H1 (cell line): ENCODE measurements at regions not wholly inside any gene's neighbourhood (a gene's known extent, or its start where the extent isn't known, plus 50 kb on each side); places are given as distances from the start of the nearest gene placed in this dataset.

Experiments
- CTCF ChIA-PET: fragments of 300-600 bp; sonication (Branson Sonifier 250); formaldehyde crosslinking; loops from one replicate; lab custom pipeline; 2021; ENCODE audit not compliant: partially characterized antibody; lab: Charles Lee
- POLR2A ChIA-PET: fragments of 300-600 bp; sonication (Branson Sonifier 250); formaldehyde crosslinking; loops from one replicate; lab custom pipeline; 2021; ENCODE audit warnings: inconsistent platforms; ENCODE audit not compliant: partially characterized antibody; lab: Charles Lee
- DNase-seq, 2 experiments: peaks; one replicate each; pipeline versions ENCODE4 v3.0.0 to v3.0.0-alpha.2; 2010 to 2022; ENCODE audit warnings: low spot score in 2 of 2, low read depth in 1 of 2, mixed read lengths in 1 of 2
- FAIRE-seq: peaks from 2 replicates; lab custom pipeline; 2011; peaks lifted over from hg19 to GRCh38; lab: Jason Lieb, UNC
- H2AFZ ChIP-seq: 2 replicates; pipeline ENCODE4 v1.8.1; 2012; ENCODE audit warnings: low read length, inconsistent platforms
- H2AK5ac ChIP-seq: 2 replicates; pipeline ENCODE4 v1.6.1; 2013; ENCODE audit warnings: low read depth, low read length
- H2BK120ac ChIP-seq: replicated peaks from 2 replicates; pipeline ENCODE3; 2013; ENCODE audit warnings: low read depth, low read length, inconsistent platforms
- H2BK12ac ChIP-seq: 2 replicates; pipeline ENCODE4 v1.6.1; 2013; ENCODE audit warnings: low read depth, low read length
- H2BK15ac ChIP-seq: 2 replicates; pipeline ENCODE4 v1.6.1; 2013; ENCODE audit warnings: low read length
- H2BK20ac ChIP-seq: 2 replicates; pipeline ENCODE4 v1.6.1; 2013; ENCODE audit warnings: low read length
- H2BK5ac ChIP-seq: 2 replicates; pipeline ENCODE4 v1.6.1; 2013; ENCODE audit warnings: low read depth, low read length
- H3K14ac ChIP-seq: 2 replicates; pipeline ENCODE4 v1.6.1; 2013; ENCODE audit warnings: inconsistent platforms; ENCODE audit not compliant: insufficient read length
- H3K18ac ChIP-seq: 2 replicates; pipeline ENCODE4 v1.6.1; 2013; ENCODE audit warnings: low read length; ENCODE audit errors: extremely low read depth
- H3K23ac ChIP-seq: 2 replicates; pipeline ENCODE4 v1.6.1; 2013; ENCODE audit warnings: inconsistent platforms; ENCODE audit not compliant: insufficient read length
- H3K23me2 ChIP-seq: 2 replicates; pipeline ENCODE4 v1.6.1; 2013; ENCODE audit warnings: low read depth, low read length
- H3K27ac ChIP-seq: 2 replicates; pipeline ENCODE4 v1.6.1; 2011; ENCODE audit warnings: low read depth, low read length, inconsistent platforms
- H3K27me3 ChIP-seq, 4 experiments: replicated peaks in 1 of 4; 1 replicate in 1 of 4; 2 replicates in 3 of 4; pipeline versions ENCODE4 v1.6.1 to v1.8.1; 2011 to 2013; ENCODE audit warnings: low read length in 3 of 4, mild to moderate bottlenecking in 3 of 4, inconsistent platforms in 2 of 4, mixed read lengths in 2 of 4, moderate library complexity in 1 of 4; ENCODE audit not compliant: control insufficient read depth in 3 of 4, insufficient read depth in 3 of 4; ENCODE audit errors: extremely low read depth in 1 of 4
- H3K36me3 ChIP-seq, 4 experiments: 2 replicates each; pipeline versions ENCODE4 v1.6.1 to v1.8.1; 2011 to 2013; ENCODE audit warnings: mild to moderate bottlenecking in 4 of 4, low read length in 3 of 4, moderate library complexity in 2 of 4, control low read depth in 1 of 4, inconsistent platforms in 1 of 4; ENCODE audit not compliant: insufficient read depth in 4 of 4, control insufficient read depth in 2 of 4
- H3K4ac ChIP-seq: replicated peaks from 2 replicates; pipeline ENCODE3; 2013; ENCODE audit warnings: low read length, low read depth, mixed read lengths, inconsistent platforms; ENCODE audit not compliant: insufficient read length
- H3K4me1 ChIP-seq, 4 experiments: replicated peaks in 1 of 4; 1 replicate in 1 of 4; 2 replicates in 3 of 4; pipeline versions ENCODE4 v1.6.1 to v1.8.1; 2011 to 2013; ENCODE audit warnings: low read length in 3 of 4, inconsistent platforms in 2 of 4, mixed read lengths in 1 of 4; ENCODE audit not compliant: insufficient read depth in 4 of 4, control insufficient read depth in 3 of 4
- H3K4me2 ChIP-seq, 2 experiments: 2 replicates each; pipeline versions ENCODE4 v1.6.1 to v1.8.1; 2011 to 2013; ENCODE audit warnings: low read depth in 2 of 2, low read length in 2 of 2, control low read depth in 1 of 2, inconsistent platforms in 1 of 2, mild to moderate bottlenecking in 1 of 2; ENCODE audit not compliant: insufficient read depth in 1 of 2
- H3K4me3 ChIP-seq, 4 experiments: fragments of 200-600, 300-600 bp in 1 of 4; sonication (generic), shearing (Covaris generic), sonication (Bioruptor Twin) in 1 of 4; 2 replicates each; pipeline versions ENCODE4 v1.5.1 to v1.8.1; 2011 to 2016; ENCODE audit warnings: low read length in 4 of 4, low read depth in 3 of 4, control low read depth in 2 of 4, inconsistent platforms in 2 of 4, mild to moderate bottlenecking in 2 of 4, mixed read lengths in 1 of 4, moderate library complexity in 1 of 4; ENCODE audit not compliant: insufficient read depth in 2 of 4; ENCODE audit errors: extremely low read depth in 1 of 4
- H3K56ac ChIP-seq: replicated peaks from 2 replicates; pipeline ENCODE3; 2013; ENCODE audit warnings: low read depth, mild to moderate bottlenecking, mixed read lengths, low read length, inconsistent platforms; ENCODE audit not compliant: insufficient read length
- H3K79me1 ChIP-seq: 2 replicates; pipeline ENCODE4 v1.6.1; 2013; ENCODE audit warnings: low read depth, low read length, control low read depth
- H3K79me2 ChIP-seq, 2 experiments: 2 replicates each; pipeline versions ENCODE4 v1.6.1 to v1.8.1; 2012 to 2013; ENCODE audit warnings: low read length in 2 of 2, mild to moderate bottlenecking in 2 of 2, inconsistent platforms in 1 of 2; ENCODE audit not compliant: insufficient read depth in 2 of 2, control insufficient read depth in 1 of 2
- H3K9ac ChIP-seq, 4 experiments: replicated peaks in 1 of 4; 1 replicate in 1 of 4; 2 replicates in 3 of 4; pipeline versions ENCODE4 v1.6.1 to v1.8.1; 2011 to 2013; ENCODE audit warnings: low read depth in 3 of 4, low read length in 3 of 4, control low read depth in 2 of 4, mild to moderate bottlenecking in 2 of 4, moderate library complexity in 2 of 4, inconsistent platforms in 1 of 4; ENCODE audit errors: extremely low read depth in 1 of 4
- H3K9me3 ChIP-seq, 2 experiments: 2 replicates each; pipeline versions ENCODE4 v1.6.1 to v1.8.1; 2012 to 2013; ENCODE audit warnings: mild to moderate bottlenecking in 2 of 2, moderate library complexity in 2 of 2, control low read depth in 1 of 2, inconsistent platforms in 1 of 2, low read depth in 1 of 2, low read length in 1 of 2, mixed read lengths in 1 of 2; ENCODE audit not compliant: insufficient read depth in 2 of 2
- H4K20me1 ChIP-seq, 2 experiments: replicated peaks in 1 of 2; 2 replicates each; pipeline versions ENCODE3 to v1.8.1; 2011 to 2013; ENCODE audit warnings: inconsistent platforms in 2 of 2, low read length in 2 of 2, mild to moderate bottlenecking in 1 of 2; ENCODE audit not compliant: insufficient read depth in 2 of 2, control insufficient read depth in 1 of 2
- H4K5ac ChIP-seq: 2 replicates; pipeline ENCODE4 v1.6.1; 2013; ENCODE audit warnings: low read length, low read depth, mixed read lengths, inconsistent platforms; ENCODE audit not compliant: insufficient read length
- H4K8ac ChIP-seq: 2 replicates; pipeline ENCODE4 v1.8.0; 2013; ENCODE audit warnings: mild to moderate bottlenecking, moderate library complexity, low read length, inconsistent platforms; ENCODE audit not compliant: insufficient read depth; ENCODE audit errors: extremely low read depth
- H4K91ac ChIP-seq: replicated peaks from 2 replicates; pipeline ENCODE3; 2013; ENCODE audit warnings: low read length, mixed read lengths, inconsistent platforms; ENCODE audit not compliant: insufficient read length
- BACH1 ChIP-seq: IDR thresholded peaks from 2 replicates; pipeline ENCODE4 v1.6.1; 2012; ENCODE audit warnings: low read length, improper control_type of control experiment
- BCL11A ChIP-seq, 2 experiments: IDR thresholded peaks; one replicate each; pipeline ENCODE4 v1.6.1; 2011; ENCODE audit warnings: low read depth in 2 of 2, low read length in 2 of 2, mild to moderate bottlenecking in 2 of 2
- BRCA1 ChIP-seq: IDR thresholded peaks from 2 replicates; pipeline ENCODE4 v1.6.1; 2012; ENCODE audit warnings: low read depth, low read length, improper control_type of control experiment
- E2F6 ChIP-seq: IDR thresholded peaks from 2 replicates; pipeline ENCODE4 v1.6.1; 2012; ENCODE audit warnings: inconsistent platforms
- EZH2 ChIP-seq: fragments of 200-600 bp; sonication (generic); IDR thresholded peaks from 2 replicates; pipeline ENCODE4 v1.7.1; 2012; ENCODE audit warnings: low read depth, mild to moderate bottlenecking, moderate library complexity, low read length, inconsistent platforms; ENCODE audit not compliant: severe bottlenecking
- GTF2F1 ChIP-seq: IDR thresholded peaks from 2 replicates; pipeline ENCODE4 v1.6.1; 2012; ENCODE audit warnings: low read depth, low read length, improper control_type of control experiment, borderline replicate concordance
- HDAC6 ChIP-seq: IDR thresholded peaks from one replicate; pipeline ENCODE4 v1.7.1; 2012; ENCODE audit warnings: low read depth, mild to moderate bottlenecking, inconsistent platforms, low read length, moderate library complexity
- MAX ChIP-seq: IDR thresholded peaks from 2 replicates; pipeline ENCODE4 v1.6.1; 2012; ENCODE audit warnings: inconsistent platforms
- NANOG ChIP-seq: IDR thresholded peaks from 2 replicates; pipeline ENCODE4 v1.6.1; 2011; ENCODE audit warnings: low read length, low read depth, mild to moderate bottlenecking, inconsistent platforms; ENCODE audit not compliant: insufficient read depth, poor library complexity, severe bottlenecking
- POLR2A ChIP-seq, 2 experiments: IDR thresholded peaks; 1 replicate in 1 of 2; 2 replicates in 1 of 2; pipeline ENCODE4 v1.6.1; 2011; ENCODE audit warnings: low read depth in 2 of 2, low read length in 2 of 2, mild to moderate bottlenecking in 2 of 2; ENCODE audit errors: control extremely low read depth in 1 of 2
- RFX5 ChIP-seq: IDR thresholded peaks from 2 replicates; pipeline ENCODE4 v1.6.1; 2011; ENCODE audit warnings: low read depth, low read length, improper control_type of control experiment, borderline replicate concordance
- SIRT6 ChIP-seq: IDR thresholded peaks from one replicate; pipeline ENCODE4 v1.7.1; 2012; ENCODE audit warnings: low read length, inconsistent platforms
- SIX5 ChIP-seq: IDR thresholded peaks from 2 replicates; pipeline ENCODE4 v1.6.1; 2011; ENCODE audit warnings: mild to moderate bottlenecking, low read depth, low read length
- TAF1 ChIP-seq: IDR thresholded peaks from 2 replicates; pipeline ENCODE4 v1.6.1; 2011; ENCODE audit warnings: mild to moderate bottlenecking, low read depth, low read length
- TCF12 ChIP-seq: IDR thresholded peaks from 2 replicates; pipeline ENCODE4 v1.6.1; 2011; ENCODE audit warnings: low read depth, mild to moderate bottlenecking, low read length
- YY1 ChIP-seq: IDR thresholded peaks from 2 replicates; pipeline ENCODE4 v1.6.1; 2011; ENCODE audit warnings: low read depth, mild to moderate bottlenecking, low read length
- WGBS, 2 experiments: shearing (Covaris generic) in 1 of 2; methylation state at CpG; one replicate each; pipeline versions ENCODE4 v1.1.6 to v1.1.7; 2013 to 2015; ENCODE audit warnings: low lambda C conversion rate in 2 of 2, mixed read lengths in 2 of 2, inconsistent platforms in 1 of 2, low coverage in 1 of 2, missing lambda C conversion rate in 1 of 2; ENCODE audit not compliant: insufficient replicate concordance in 2 of 2, insufficient coverage in 1 of 2, insufficient read length in 1 of 2; ENCODE audit errors: extremely low coverage in 1 of 2, missing lambda C conversion rate in 1 of 2; 5-methylcytosine and 5-hydroxymethylcytosine counted together

- Histone ChIP-seq H2BK20ac (no peak overlapping the region), H3K79me2 (no peaks in the 10 kb centered on the region), H3K4me3 (no peak overlapping the region), H3K79me1 (no peaks in the 10 kb centered on the region), H3K23ac (no peak overlapping the region), H3K4me2 (no peak overlapping the region), H4K5ac (no peak overlapping the region), H3K9ac (no peak overlapping the region), H2AFZ (no peak overlapping the region), H2BK12ac (no peak overlapping the region), H4K20me1 (no peaks in the 10 kb centered on the region), H3K4ac (no peak overlapping the region), H2BK15ac (no peak overlapping the region), H3K14ac (no peak overlapping the region), H2BK5ac (no peak overlapping the region), H3K18ac (no peak overlapping the region), H3K23me2 (no peaks in the 10 kb centered on the region), H3K27ac (no peak overlapping the region), H4K8ac (no peak overlapping the region), H3K9me3 (0 out of 4 replicates have a peak, but pooled peaks cover 0 to 9% of the 10 kb centered on the region in 2 experiments), H3K56ac (no peak overlapping the region), H4K91ac (no peak overlapping the region), H3K4me1 (no peaks in the 10 kb centered on the region), H2AK5ac (no peak overlapping the region), H2BK120ac (no peak overlapping the region), H3K27me3 (no peaks in the 10 kb centered on the region), H3K36me3 (no peaks in the 10 kb centered on the region)
- 91% methylated on average over 2 of the region's 2 CpGs; no CpG with 5 or more reads in 1 of the 2 experiments for WGBS, 2 experiments
- POLR2A ChIA-PET, result no interaction called here
- DNase-seq (no peak), FAIRE-seq (no peak)
- CTCF ChIA-PET, result no interaction called here
- TF ChIP-seq POLR2A (IDR thresholded peaks at IDR 0.05; ENCODE audit: control extremely low read depth in 1 of 2, low read depth in 2 of 2, low read length in 2 of 2), result no peak
- no peak for TF ChIP-seq NANOG
- TF ChIP-seq EZH2, result no peak
- no peak for TF ChIP-seq HDAC6
- TF ChIP-seq RFX5, result no peak
- TF ChIP-seq SIX5, result no peak
- TF ChIP-seq MAX, result no peak
- TF ChIP-seq TAF1, result no peak
- TF ChIP-seq BRCA1, result no peak
- no peak for TF ChIP-seq BACH1
- no peak for TF ChIP-seq SIRT6
- TF ChIP-seq BCL11A (IDR thresholded peaks at IDR 0.05; ENCODE audit: low read depth in 2 of 2, low read length in 2 of 2), result no peak
- TF ChIP-seq YY1, result no peak
- TF ChIP-seq TCF12, result no peak
- no peak for TF ChIP-seq GTF2F1
- no peak for TF ChIP-seq E2F6
These were observed 696.2 kb upstream of the PRMT6 start for GRCh38 chr1:106360252-106360651.
